ENCODE measurements at regions not wholly inside any gene's neighbourhood (a gene's known extent, or its start where the extent isn't known, plus 50 kb on each side); places are given as distances from the start of the nearest gene placed in this dataset.

- TF ChIP-seq JUN (CRISPR knock-in tag; IDR thresholded peaks at IDR 0.05): no peak
- TF ChIP-seq USF2 (CRISPR knock-in tag; IDR thresholded peaks at IDR 0.05): no peak
- no peak for TF ChIP-seq ZNF512 (CRISPR knock-in tag; IDR thresholded peaks at IDR 0.05; ENCODE audit: borderline replicate concordance)
- TF ChIP-seq MAX (CRISPR knock-in tag; IDR thresholded peaks at IDR 0.05): no peak
Observed at GRCh38 chr2:193907561-193907960, 1712.8 kb upstream of the TMEFF2 start.

Data from WTC11 (cell line).